HG02938 (cell line): ENCODE measurements at regions not wholly inside any gene's neighbourhood (a gene's known extent, or its start where the extent isn't known, plus 50 kb on each side); places are given as distances from the start of the nearest gene placed in this dataset.

ENCODE experiments used
- ATAC-seq: cut with Tn5 transposase; IDR thresholded peaks from one replicate; pipeline ENCODE4 v1.9.1; 2021; ENCODE audit warnings: mild to moderate bottlenecking, moderate library complexity; ENCODE audit not compliant: unreplicated experiment

- ATAC-seq: no peak
Observed at GRCh38 chr14:101458741-101459550, 102.3 kb upstream of the DIO3 start.

- no peak for ATAC-seq
Observed at GRCh38 chr14:101459551-101459900, 101.8 kb upstream of the DIO3 start.

- no peak for ATAC-seq
Observed at GRCh38 chr14:101460521-101460920, 100.8 kb upstream of the DIO3 start.

- no peak for ATAC-seq
Observed at GRCh38 chr14:101460986-101461750, 100.1 kb upstream of the DIO3 start.

- no peak for ATAC-seq
Observed at GRCh38 chr14:101461891-101462290, 99.4 kb upstream of the DIO3 start.

- no peak for ATAC-seq
Observed at GRCh38 chr14:101462726-101463565, 98.3 kb upstream of the DIO3 start.

GRCh38 chr14:101463566-101464171 is 97.6 kb upstream of the DIO3 start:
- ATAC-seq: no peak

- ATAC-seq: no peak
Observed at GRCh38 chr14:101464310-101464983, 96.8 kb upstream of the DIO3 start.

- ATAC-seq: no peak
Observed at GRCh38 chr14:101464984-101465794, 96.1 kb upstream of the DIO3 start.

- no peak for ATAC-seq
Observed at GRCh38 chr14:101465795-101466448, 95.4 kb upstream of the DIO3 start.

GRCh38 chr14:101466456-101467180 is 94.7 kb upstream of the DIO3 start:
- ATAC-seq: no peak

GRCh38 chr14:101467181-101467926 is 93.9 kb upstream of the DIO3 start:
- ATAC-seq: no peak

- no peak for ATAC-seq
Observed at GRCh38 chr14:101469382-101470247, 91.7 kb upstream of the DIO3 start.

- ATAC-seq: no peak
Observed at GRCh38 chr14:101470266-101470665, 91.0 kb upstream of the DIO3 start.

- ATAC-seq: no peak
Observed at GRCh38 chr14:101471723-101472517, 89.4 kb upstream of the DIO3 start.

GRCh38 chr14:101472518-101472849 is 88.8 kb upstream of the DIO3 start:
- no peak for ATAC-seq
